ENCODE measurements at regions not wholly inside any gene's neighbourhood (a gene's known extent, or its start where the extent isn't known, plus 50 kb on each side); places are given as distances from the start of the nearest gene placed in this dataset.

GRCh38 chr1:101141376-101141775 lies 95.4 kb upstream of the S1PR1 start:
- no peak for TF ChIP-seq BRF2 (CRISPR knock-in tag; IDR thresholded peaks at IDR 0.05)
- TF ChIP-seq ZNF546 (CRISPR knock-in tag; conservative IDR thresholded peaks at IDR 0.05) = no peak
- TF ChIP-seq MTF1 (CRISPR knock-in tag; IDR thresholded peaks at IDR 0.05) = no peak
- no peak for TF ChIP-seq MXI1 (IDR thresholded peaks at IDR 0.05; ENCODE audit: borderline replicate concordance, low read depth, low read length)
- TF ChIP-seq CTCF (CRISPR knock-in tag; IDR thresholded peaks at IDR 0.05) = no peak
- no peak for TF ChIP-seq PREB (CRISPR knock-in tag; IDR thresholded peaks at IDR 0.05)
- TF ChIP-seq ZNF740 (CRISPR knock-in tag; IDR thresholded peaks at IDR 0.05) = no peak
- no peak for TF ChIP-seq SMAD1 (CRISPR knock-in tag; IDR thresholded peaks at IDR 0.05; ENCODE audit: borderline replicate concordance, low read depth)
- TF ChIP-seq TAF1 (CRISPR knock-in tag; IDR thresholded peaks at IDR 0.05) = no peak
- no peak for TF ChIP-seq USF2 (IDR thresholded peaks at IDR 0.05; ENCODE audit: low read depth, low read length)
- no peak for TF ChIP-seq USF2 (CRISPR knock-in tag; IDR thresholded peaks at IDR 0.05; ENCODE audit: borderline replicate concordance)

All from HepG2 (cell line).